Prostate gland (tissue), 2 donors: ENCODE measurements at regions not wholly inside any gene's neighbourhood (a gene's known extent, or its start where the extent isn't known, plus 50 kb on each side); places are given as distances from the start of the nearest gene placed in this dataset.

ENCODE experiments used
- POLR2A ChIP-seq: fragments of 450-650 bp; IDR thresholded peaks from one replicate; pipeline ENCODE4 v1.6.1; 2016; ENCODE audit warnings: antibody characterized with exemption, mild to moderate bottlenecking
- POLR2AphosphoS5 ChIP-seq: sonication (generic); formaldehyde crosslinking; IDR thresholded peaks from one replicate; pipeline ENCODE4 v1.6.1; 2017; ENCODE audit warnings: antibody characterized with exemption
- TF ChIP-seq, protein P1 (sequence below), 4 experiments: fragments of 200-600 bp in 2 of 4; fragments of 450-650 bp in 2 of 4; sonication (generic) in 2 of 4; IDR thresholded peaks; 1 replicate in 3 of 4; 2 replicates in 1 of 4; pipeline ENCODE4 v1.5.1; 2016 to 2019; ENCODE audit warnings: antibody characterized with exemption in 4 of 4, mild to moderate bottlenecking in 2 of 4, moderate library complexity in 2 of 4

DNA sequence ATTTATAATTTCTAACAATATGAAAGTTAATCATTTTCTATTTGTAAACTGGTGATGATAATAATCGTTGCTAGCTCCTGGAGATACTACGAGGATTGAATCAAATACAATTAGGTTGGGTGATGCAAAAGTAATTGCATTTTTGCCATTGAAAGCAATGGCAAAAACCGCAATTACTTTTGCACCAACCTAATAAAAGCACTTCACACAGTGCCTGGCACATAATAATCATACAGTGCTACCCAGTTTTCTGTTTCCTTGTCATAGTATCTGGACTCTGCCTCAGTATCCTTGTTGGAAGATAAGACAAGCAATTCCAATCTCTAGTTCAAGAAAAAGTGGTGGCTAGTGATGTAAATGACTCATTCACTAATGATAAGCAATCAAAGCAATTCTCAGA, 176.8 kb upstream of the TRPC5 start:
- TF ChIP-seq, protein P1, sequence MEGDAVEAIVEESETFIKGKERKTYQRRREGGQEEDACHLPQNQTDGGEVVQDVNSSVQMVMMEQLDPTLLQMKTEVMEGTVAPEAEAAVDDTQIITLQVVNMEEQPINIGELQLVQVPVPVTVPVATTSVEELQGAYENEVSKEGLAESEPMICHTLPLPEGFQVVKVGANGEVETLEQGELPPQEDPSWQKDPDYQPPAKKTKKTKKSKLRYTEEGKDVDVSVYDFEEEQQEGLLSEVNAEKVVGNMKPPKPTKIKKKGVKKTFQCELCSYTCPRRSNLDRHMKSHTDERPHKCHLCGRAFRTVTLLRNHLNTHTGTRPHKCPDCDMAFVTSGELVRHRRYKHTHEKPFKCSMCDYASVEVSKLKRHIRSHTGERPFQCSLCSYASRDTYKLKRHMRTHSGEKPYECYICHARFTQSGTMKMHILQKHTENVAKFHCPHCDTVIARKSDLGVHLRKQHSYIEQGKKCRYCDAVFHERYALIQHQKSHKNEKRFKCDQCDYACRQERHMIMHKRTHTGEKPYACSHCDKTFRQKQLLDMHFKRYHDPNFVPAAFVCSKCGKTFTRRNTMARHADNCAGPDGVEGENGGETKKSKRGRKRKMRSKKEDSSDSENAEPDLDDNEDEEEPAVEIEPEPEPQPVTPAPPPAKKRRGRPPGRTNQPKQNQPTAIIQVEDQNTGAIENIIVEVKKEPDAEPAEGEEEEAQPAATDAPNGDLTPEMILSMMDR (IDR thresholded peaks at IDR 0.05), result no peak
- TF ChIP-seq POLR2AphosphoS5 (no peak), POLR2A (no peak)
